ENCODE measurements at regions not wholly inside any gene's neighbourhood (a gene's known extent, or its start where the extent isn't known, plus 50 kb on each side); places are given as distances from the start of the nearest gene placed in this dataset.
A peak's percentile ranks its signal among the peaks of the same experiment; 100 is the strongest.
"Not testable (repeated sequence)": the region's sequence is repeated elsewhere in the genome, so short reads cannot be mapped to it uniquely, and the experiment has no call there.

- H3K36me3 ChIP-seq (ENCODE audit: insufficient read depth, low read length): no peaks in the 10 kb centered on the region
- H3K27ac ChIP-seq (ENCODE audit: low read depth, low read length): no peak overlapping the region
- H2AFZ ChIP-seq (ENCODE audit: low read length, unreplicated experiment): no peak overlapping the region
- H3K27me3 ChIP-seq (ENCODE audit: insufficient read depth, low read length): peaks cover 15% of the 10 kb centered on the region
- H3K4me3 ChIP-seq (ENCODE audit: low read depth, low read length): no peak overlapping the region
- H3K4me1 ChIP-seq (ENCODE audit: control insufficient read depth, insufficient read depth, low read length, unreplicated experiment): no peaks in the 10 kb centered on the region
- no peaks in the 10 kb centered on the region for H3K79me2 ChIP-seq (ENCODE audit: control insufficient read depth, insufficient read depth, low read length, unreplicated experiment)
Observed at GRCh38 chr11:69205743-69206612, 50.2 kb downstream of the SMIM38 start.

- H3K27me3 ChIP-seq (ENCODE audit: insufficient read depth, low read length): peaks cover 12% of the 10 kb centered on the region
- H3K79me2 ChIP-seq (ENCODE audit: control insufficient read depth, insufficient read depth, low read length, unreplicated experiment); H3K36me3 ChIP-seq (ENCODE audit: insufficient read depth, low read length); H3K4me3 ChIP-seq (ENCODE audit: low read depth, low read length); H2AFZ ChIP-seq (ENCODE audit: low read length, unreplicated experiment); H3K4me1 ChIP-seq (ENCODE audit: control insufficient read depth, insufficient read depth, low read length, unreplicated experiment); H3K27ac ChIP-seq (ENCODE audit: low read depth, low read length): not testable (repeated sequence)
Observed at GRCh38 chr11:69206613-69206965, 50.9 kb downstream of the SMIM38 start.

- no peak overlapping the region for H3K27ac ChIP-seq (ENCODE audit: low read depth, low read length)
- H3K27me3 ChIP-seq (ENCODE audit: insufficient read depth, low read length): peaks cover 7% of the 10 kb centered on the region; the same call in 1 of the 2 replicates
- H2AFZ ChIP-seq (ENCODE audit: low read length, unreplicated experiment): no peak overlapping the region
- no peak overlapping the region for H3K4me3 ChIP-seq (ENCODE audit: low read depth, low read length)
- H3K79me2 ChIP-seq (ENCODE audit: control insufficient read depth, insufficient read depth, low read length, unreplicated experiment): no peaks in the 10 kb centered on the region
- no peaks in the 10 kb centered on the region for H3K36me3 ChIP-seq (ENCODE audit: insufficient read depth, low read length)
- no peaks in the 10 kb centered on the region for H3K4me1 ChIP-seq (ENCODE audit: control insufficient read depth, insufficient read depth, low read length, unreplicated experiment)
Observed at GRCh38 chr11:69207165-69207889, 51.6 kb downstream of the SMIM38 start.

GRCh38 chr11:69208190-69209037 lies 52.7 kb downstream of the SMIM38 start:
- Histone ChIP-seq H3K79me2 (ENCODE audit: control insufficient read depth, insufficient read depth, low read length, unreplicated experiment) (no peaks in the 10 kb centered on the region), H3K27me3 (ENCODE audit: insufficient read depth, low read length) (peaks cover 11% of the 10 kb centered on the region; the same call in 1 of the 2 replicates), H3K4me1 (ENCODE audit: control insufficient read depth, insufficient read depth, low read length, unreplicated experiment) (no peaks in the 10 kb centered on the region), H3K27ac (ENCODE audit: low read depth, low read length) (no peak overlapping the region), H3K4me3 (ENCODE audit: low read depth, low read length) (no peak overlapping the region), H3K36me3 (ENCODE audit: insufficient read depth, low read length) (no peaks in the 10 kb centered on the region), H2AFZ (ENCODE audit: low read length, unreplicated experiment) (no peak overlapping the region)

- H3K4me1 ChIP-seq (ENCODE audit: control insufficient read depth, insufficient read depth, low read length, unreplicated experiment): no peaks in the 10 kb centered on the region
- H3K27me3 ChIP-seq (ENCODE audit: insufficient read depth, low read length): peaks cover 15% of the 10 kb centered on the region; the same call in 1 of the 2 replicates
- no peak overlapping the region for H3K27ac ChIP-seq (ENCODE audit: low read depth, low read length)
- H3K4me3 ChIP-seq (ENCODE audit: low read depth, low read length): no peak overlapping the region
- no peak overlapping the region for H2AFZ ChIP-seq (ENCODE audit: low read length, unreplicated experiment)
- H3K79me2 ChIP-seq (ENCODE audit: control insufficient read depth, insufficient read depth, low read length, unreplicated experiment): no peaks in the 10 kb centered on the region
- no peaks in the 10 kb centered on the region for H3K36me3 ChIP-seq (ENCODE audit: insufficient read depth, low read length)
Observed at GRCh38 chr11:69209038-69209350, 53.3 kb downstream of the SMIM38 start.

GRCh38 chr11:69209421-69210309 lies 53.9 kb downstream of the SMIM38 start:
- Histone ChIP-seq H3K36me3 (ENCODE audit: insufficient read depth, low read length) (no peaks in the 10 kb centered on the region), H2AFZ (ENCODE audit: low read length, unreplicated experiment) (no peak overlapping the region), H3K79me2 (ENCODE audit: control insufficient read depth, insufficient read depth, low read length, unreplicated experiment) (no peaks in the 10 kb centered on the region), H3K4me3 (ENCODE audit: low read depth, low read length) (no peak overlapping the region), H3K4me1 (ENCODE audit: control insufficient read depth, insufficient read depth, low read length, unreplicated experiment) (no peaks in the 10 kb centered on the region), H3K27me3 (ENCODE audit: insufficient read depth, low read length) (peaks cover 16% of the 10 kb centered on the region; the same call in 1 of the 2 replicates), H3K27ac (ENCODE audit: low read depth, low read length) (no peak overlapping the region)

- no peak overlapping the region for H3K27ac ChIP-seq (ENCODE audit: low read depth, low read length)
- no peak overlapping the region for H2AFZ ChIP-seq (ENCODE audit: low read length, unreplicated experiment)
- no peaks in the 10 kb centered on the region for H3K79me2 ChIP-seq (ENCODE audit: control insufficient read depth, insufficient read depth, low read length, unreplicated experiment)
- H3K36me3 ChIP-seq (ENCODE audit: insufficient read depth, low read length): no peaks in the 10 kb centered on the region
- H3K4me1 ChIP-seq (ENCODE audit: control insufficient read depth, insufficient read depth, low read length, unreplicated experiment): no peaks in the 10 kb centered on the region
- H3K27me3 ChIP-seq (ENCODE audit: insufficient read depth, low read length): peaks cover 16% of the 10 kb centered on the region; the same call in 1 of the 2 replicates
- no peak overlapping the region for H3K4me3 ChIP-seq (ENCODE audit: low read depth, low read length)
Observed at GRCh38 chr11:69210310-69211035, 54.7 kb downstream of the SMIM38 start.

- Histone ChIP-seq H3K27me3 (ENCODE audit: insufficient read depth, low read length) (peaks cover 16% of the 10 kb centered on the region; the same call in 1 of the 2 replicates), H3K4me1 (ENCODE audit: control insufficient read depth, insufficient read depth, low read length, unreplicated experiment) (no peaks in the 10 kb centered on the region), H3K27ac (ENCODE audit: low read depth, low read length) (no peak overlapping the region), H2AFZ (ENCODE audit: low read length, unreplicated experiment) (no peak overlapping the region), H3K4me3 (ENCODE audit: low read depth, low read length) (no peak overlapping the region), H3K79me2 (ENCODE audit: control insufficient read depth, insufficient read depth, low read length, unreplicated experiment) (no peaks in the 10 kb centered on the region), H3K36me3 (ENCODE audit: insufficient read depth, low read length) (no peaks in the 10 kb centered on the region)
Observed at GRCh38 chr11:69211540-69211919, 55.8 kb downstream of the SMIM38 start.

- Histone ChIP-seq H3K4me3 (ENCODE audit: low read depth, low read length) (no peak overlapping the region), H3K4me1 (ENCODE audit: control insufficient read depth, insufficient read depth, low read length, unreplicated experiment) (no peaks in the 10 kb centered on the region), H3K36me3 (ENCODE audit: insufficient read depth, low read length) (no peaks in the 10 kb centered on the region), H2AFZ (ENCODE audit: low read length, unreplicated experiment) (peak overlapping the region; percentile 47), H3K27ac (ENCODE audit: low read depth, low read length) (no peak overlapping the region), H3K79me2 (ENCODE audit: control insufficient read depth, insufficient read depth, low read length, unreplicated experiment) (no peaks in the 10 kb centered on the region), H3K27me3 (ENCODE audit: insufficient read depth, low read length) (peaks cover 16% of the 10 kb centered on the region; the same call in 1 of the 2 replicates)
Observed at GRCh38 chr11:69211920-69212797, 56.4 kb downstream of the SMIM38 start.
